HG03342 (cell line): ENCODE measurements at regions not wholly inside any gene's neighbourhood (a gene's known extent, or its start where the extent isn't known, plus 50 kb on each side); places are given as distances from the start of the nearest gene placed in this dataset.
"Not testable (repeated sequence)": the region's sequence is repeated elsewhere in the genome, so short reads cannot be mapped to it uniquely, and the experiment has no call there.

Experiments used
- ATAC-seq: cut with Tn5 transposase; IDR thresholded peaks from one replicate; pipeline ENCODE4 v1.9.1; 2021; ENCODE audit warnings: mild to moderate bottlenecking, moderate library complexity; ENCODE audit not compliant: unreplicated experiment

- ATAC-seq: no peak
Observed at GRCh38 chr11:35046681-35047080, 92.3 kb upstream of the CD44 start.

GRCh38 chr11:35047179-35047578, 91.8 kb upstream of the CD44 start:
- ATAC-seq: no peak

GRCh38 chr11:35047769-35048168, 91.2 kb upstream of the CD44 start:
- ATAC-seq: no peak

GRCh38 chr11:35048346-35048745, 90.6 kb upstream of the CD44 start:
- ATAC-seq: not testable (repeated sequence)

GRCh38 chr11:35049859-35050531, 89.0 kb upstream of the CD44 start:
- no peak for ATAC-seq

- ATAC-seq: no peak
Observed at GRCh38 chr11:35050541-35050995, 88.4 kb upstream of the CD44 start.

GRCh38 chr11:35056391-35057093, 82.4 kb upstream of the CD44 start:
- ATAC-seq: no peak

GRCh38 chr11:35057926-35058668, 80.9 kb upstream of the CD44 start:
- ATAC-seq: no peak

GRCh38 chr11:35058669-35059434, 80.1 kb upstream of the CD44 start:
- ATAC-seq: no peak

GRCh38 chr11:35061516-35062440, 77.2 kb upstream of the CD44 start:
- ATAC-seq: no peak

- ATAC-seq: no peak
Observed at GRCh38 chr11:35063488-35063931, 75.5 kb upstream of the CD44 start.

- ATAC-seq: no peak
Observed at GRCh38 chr11:35064114-35064800, 74.7 kb upstream of the CD44 start.

- no peak for ATAC-seq
Observed at GRCh38 chr11:35065566-35065965, 73.4 kb upstream of the CD44 start.

- no peak for ATAC-seq
Observed at GRCh38 chr11:35066030-35066429, 72.9 kb upstream of the CD44 start.

GRCh38 chr11:35066783-35067423, 72.1 kb upstream of the CD44 start:
- ATAC-seq: no peak

- ATAC-seq: no peak
Observed at GRCh38 chr11:35071722-35072121, 67.2 kb upstream of the CD44 start.

GRCh38 chr11:35073691-35074419, 65.1 kb upstream of the CD44 start:
- ATAC-seq: no peak
